ENCODE measurements at regions not wholly inside any gene's neighbourhood (a gene's known extent, or its start where the extent isn't known, plus 50 kb on each side); places are given as distances from the start of the nearest gene placed in this dataset.

- no peak for DNase-seq
These were observed 606.9 kb upstream of the KCNMB2 start for GRCh38 chr3:177929310-177929709.

GRCh38 chr3:177930771-177931170 is 605.5 kb upstream of the KCNMB2 start:
- no peak for DNase-seq

- DNase-seq: no peak
These were observed 604.9 kb upstream of the KCNMB2 start for GRCh38 chr3:177931346-177931745.

GRCh38 chr3:177932346-177932745 is 603.9 kb upstream of the KCNMB2 start:
- no peak for DNase-seq

GRCh38 chr3:177932750-177933660 is 603.2 kb upstream of the KCNMB2 start:
- DNase-seq: no peak

- DNase-seq: no peak
These were observed 602.0 kb upstream of the KCNMB2 start for GRCh38 chr3:177934001-177934891.

- no peak for DNase-seq
These were observed 601.2 kb upstream of the KCNMB2 start for GRCh38 chr3:177935047-177935446.

- DNase-seq: no peak
These were observed 599.5 kb upstream of the KCNMB2 start for GRCh38 chr3:177936721-177937120.

- no peak for DNase-seq
These were observed 593.3 kb upstream of the KCNMB2 start for GRCh38 chr3:177942911-177943310.

GRCh38 chr3:177944228-177944661 is 592.0 kb upstream of the KCNMB2 start:
- DNase-seq: no peak

GRCh38 chr3:177946048-177946447 is 590.2 kb upstream of the KCNMB2 start:
- no peak for DNase-seq

- no peak for DNase-seq
These were observed 589.7 kb upstream of the KCNMB2 start for GRCh38 chr3:177946497-177946896.

GRCh38 chr3:177946936-177947335 is 589.3 kb upstream of the KCNMB2 start:
- no peak for DNase-seq

GRCh38 chr3:177947901-177948300 is 588.3 kb upstream of the KCNMB2 start:
- no peak for DNase-seq

- DNase-seq: no peak
These were observed 587.4 kb upstream of the KCNMB2 start for GRCh38 chr3:177948716-177949425.

- no peak for DNase-seq
These were observed 577.0 kb upstream of the KCNMB2 start for GRCh38 chr3:177959188-177959587.

GRCh38 chr3:177960014-177960413 is 576.2 kb upstream of the KCNMB2 start:
- no peak for DNase-seq

- no peak for DNase-seq
These were observed 575.5 kb upstream of the KCNMB2 start for GRCh38 chr3:177960722-177961121.

- DNase-seq: no peak
These were observed 574.5 kb upstream of the KCNMB2 start for GRCh38 chr3:177961784-177962183.

- no peak for DNase-seq
These were observed 569.7 kb upstream of the KCNMB2 start for GRCh38 chr3:177966493-177966892.

GRCh38 chr3:177968891-177969290 is 567.3 kb upstream of the KCNMB2 start:
- DNase-seq: no peak

GRCh38 chr3:177973241-177973840 is 562.9 kb upstream of the KCNMB2 start:
- no peak for DNase-seq

- no peak for DNase-seq
These were observed 560.0 kb upstream of the KCNMB2 start for GRCh38 chr3:177976241-177976640.
